Colon (tissue), 2 donors: ENCODE measurements at regions not wholly inside any gene's neighbourhood (a gene's known extent, or its start where the extent isn't known, plus 50 kb on each side); places are given as distances from the start of the nearest gene placed in this dataset.

Experiments used
- FAIRE-seq: peaks from 2 replicates; lab custom pipeline; 2012; peaks lifted over from hg19 to GRCh38; lab: Jason Lieb, UNC
- donor health status: control.
- donor health status: control.

DNA sequence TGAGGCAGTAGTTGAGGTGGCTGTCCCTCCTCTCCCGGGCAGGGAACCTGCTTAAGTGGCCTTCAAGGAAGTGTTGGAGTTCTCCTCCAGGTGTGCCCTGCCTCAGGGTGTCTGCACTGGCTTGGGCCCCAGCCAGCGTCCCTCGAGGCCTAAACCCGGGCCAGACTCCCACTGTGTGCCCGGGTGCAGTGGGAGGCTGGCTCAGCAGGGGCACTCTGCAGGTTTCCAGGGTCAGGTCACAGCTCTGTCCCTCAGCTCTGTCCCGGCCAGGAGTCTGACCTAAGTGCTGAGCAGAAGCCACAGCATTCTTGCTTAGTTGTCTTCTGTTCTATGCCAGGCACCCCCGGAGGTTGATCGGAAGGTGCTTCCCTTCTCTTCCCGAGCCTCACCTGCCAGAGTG is 69.0 kb upstream of the OTOS start:
- no peak for FAIRE-seq

DNA sequence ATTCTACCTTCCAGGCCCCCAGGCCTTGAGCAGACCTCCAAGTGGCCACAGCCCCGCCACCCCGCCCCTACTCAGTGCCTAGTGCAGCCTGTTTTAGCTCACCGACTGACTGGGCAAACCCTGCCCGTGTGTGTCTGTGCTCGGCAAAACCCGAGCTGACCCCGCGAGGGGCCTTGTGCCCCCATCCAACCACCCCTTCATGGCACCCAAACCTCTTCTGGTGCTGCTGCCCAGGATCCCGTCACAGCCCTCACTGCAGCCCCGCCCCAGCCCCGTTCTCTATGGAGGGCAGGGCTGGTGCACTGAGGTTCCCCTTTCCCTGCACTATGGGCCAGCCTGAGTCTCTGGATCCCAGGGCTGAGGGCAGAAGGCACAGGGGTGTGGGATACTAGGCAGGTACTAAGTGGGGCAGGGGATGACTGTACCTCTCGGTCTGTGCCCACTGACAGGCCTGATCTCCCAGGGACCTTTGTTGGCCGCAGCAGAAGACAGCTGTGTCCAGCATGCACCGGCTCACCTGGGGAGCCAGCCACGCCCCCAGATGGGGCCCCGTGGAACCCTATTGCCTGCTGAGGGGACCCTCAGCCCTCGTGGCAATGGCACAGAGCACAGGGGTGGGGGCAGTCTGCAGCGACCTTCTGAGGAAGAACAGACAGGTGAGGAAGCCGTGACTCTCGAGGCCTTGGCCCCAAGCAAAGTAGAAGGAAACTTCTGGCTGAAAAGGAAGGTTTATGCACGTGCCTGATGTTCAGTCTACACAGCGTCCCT is 69.9 kb upstream of the OTOS start:
- no peak for FAIRE-seq

DNA sequence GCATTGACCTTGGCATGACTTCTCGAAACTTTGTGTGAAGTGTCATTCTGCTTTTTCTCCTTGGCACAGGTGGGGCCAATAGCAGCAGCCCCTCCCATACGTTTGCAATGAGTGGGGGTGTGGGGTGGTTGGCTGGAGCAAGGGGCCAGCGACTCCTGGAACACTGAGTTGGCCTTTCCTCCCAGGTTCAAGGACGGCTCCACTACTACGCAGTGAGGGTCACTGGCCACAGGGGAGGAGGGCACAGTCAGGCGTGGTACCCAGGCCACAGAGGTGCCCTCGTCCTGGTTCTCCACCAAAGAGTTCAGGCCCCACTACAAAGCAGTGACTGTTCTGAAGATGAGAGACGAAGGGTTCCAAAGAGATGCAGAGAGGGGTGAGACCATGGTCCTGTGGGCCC is 70.6 kb upstream of the OTOS start:
- FAIRE-seq = no peak

DNA sequence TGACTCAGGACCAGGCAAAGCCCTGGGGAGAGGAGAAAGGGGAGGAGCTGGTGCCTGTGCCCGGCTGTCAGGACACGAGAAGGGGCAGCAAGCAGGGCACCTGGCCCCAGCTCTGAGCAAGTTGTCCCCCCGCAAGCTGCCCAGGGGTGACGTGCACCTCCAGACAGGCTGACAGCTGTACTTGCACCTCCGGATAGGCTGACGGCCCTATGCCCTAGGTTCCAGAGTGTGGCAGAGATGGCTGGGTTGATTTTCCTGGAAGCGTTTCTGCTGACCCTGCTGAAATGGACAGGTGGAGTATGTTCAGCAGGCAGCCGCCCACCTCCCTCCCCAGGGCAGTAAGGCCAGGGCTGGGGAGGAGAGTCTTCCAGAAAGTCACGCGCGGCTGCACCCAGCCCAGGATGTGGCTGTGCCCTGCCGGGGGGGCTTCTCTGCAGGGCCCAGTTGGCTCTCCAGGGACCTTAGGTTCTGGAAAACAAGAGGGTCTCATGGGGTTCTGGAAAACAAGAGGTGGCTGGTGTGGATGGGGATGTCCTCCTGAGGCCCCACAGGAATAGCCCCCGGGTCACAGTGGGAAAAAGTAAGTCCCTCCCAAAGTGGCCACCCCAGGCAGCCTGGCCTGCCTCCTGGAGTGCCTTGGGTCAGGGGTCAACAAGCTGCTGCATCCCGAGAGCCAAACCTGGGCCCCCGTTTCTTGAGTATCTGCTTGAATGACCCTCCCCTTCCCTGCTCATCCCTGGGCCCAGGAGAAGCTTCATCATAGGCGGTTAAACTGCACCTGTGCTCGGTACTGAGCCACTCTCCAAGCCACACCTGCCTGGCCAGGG is 71.4 kb upstream of the OTOS start:
- FAIRE-seq = no peak

DNA sequence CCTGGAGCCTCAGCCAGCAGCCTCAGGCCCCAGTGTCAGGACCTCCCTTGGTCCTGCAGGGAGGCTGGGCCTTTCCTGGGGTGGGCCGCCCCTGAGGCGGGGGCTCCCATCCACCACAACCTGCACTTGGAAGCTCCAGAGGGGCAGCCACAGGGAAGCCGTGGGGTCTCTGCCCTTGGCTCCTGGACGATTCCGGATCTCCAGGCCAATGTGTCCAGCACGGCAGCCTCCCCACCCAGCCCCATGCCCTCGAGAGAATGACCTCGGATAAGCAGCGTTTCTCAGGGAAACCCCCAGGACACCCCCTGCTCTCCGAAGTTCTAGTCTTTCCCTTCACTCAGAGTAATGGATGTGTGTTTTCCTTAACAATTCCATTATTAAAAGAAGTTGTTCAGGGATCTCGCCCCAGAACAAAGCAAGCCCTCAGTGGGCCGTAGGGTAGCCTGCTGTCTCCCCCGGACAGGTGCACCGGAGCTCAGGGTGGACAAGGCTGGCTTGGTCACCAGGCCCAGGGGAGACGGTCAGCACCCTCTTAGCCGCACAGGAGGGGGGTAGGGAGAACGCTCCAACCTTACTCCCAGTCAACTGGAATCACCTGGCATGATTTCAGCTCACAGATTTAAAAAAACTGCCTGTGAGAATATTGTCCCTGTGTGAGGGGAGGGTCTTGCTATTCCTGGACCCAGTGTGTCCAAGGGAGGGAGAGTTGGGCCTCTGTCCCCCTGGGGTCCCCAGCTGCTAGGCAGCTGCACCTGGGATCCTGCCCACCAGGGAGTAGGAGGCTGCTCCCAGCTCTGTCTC is 72.2 kb upstream of the OTOS start:
- FAIRE-seq = no peak

DNA sequence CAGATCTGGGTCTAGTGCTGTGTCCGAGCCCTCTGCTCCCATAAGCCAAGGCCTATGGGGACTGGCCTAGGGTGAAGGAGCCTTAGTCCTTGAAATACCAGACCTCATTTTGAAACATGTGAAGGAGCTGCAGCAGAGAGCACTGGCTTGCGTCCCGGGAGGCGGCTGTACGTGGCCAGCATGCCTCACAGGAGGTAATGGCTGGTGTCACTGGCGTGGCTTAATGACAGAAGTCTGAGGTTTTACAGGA is 72.7 kb upstream of the OTOS start:
- FAIRE-seq = no peak

DNA sequence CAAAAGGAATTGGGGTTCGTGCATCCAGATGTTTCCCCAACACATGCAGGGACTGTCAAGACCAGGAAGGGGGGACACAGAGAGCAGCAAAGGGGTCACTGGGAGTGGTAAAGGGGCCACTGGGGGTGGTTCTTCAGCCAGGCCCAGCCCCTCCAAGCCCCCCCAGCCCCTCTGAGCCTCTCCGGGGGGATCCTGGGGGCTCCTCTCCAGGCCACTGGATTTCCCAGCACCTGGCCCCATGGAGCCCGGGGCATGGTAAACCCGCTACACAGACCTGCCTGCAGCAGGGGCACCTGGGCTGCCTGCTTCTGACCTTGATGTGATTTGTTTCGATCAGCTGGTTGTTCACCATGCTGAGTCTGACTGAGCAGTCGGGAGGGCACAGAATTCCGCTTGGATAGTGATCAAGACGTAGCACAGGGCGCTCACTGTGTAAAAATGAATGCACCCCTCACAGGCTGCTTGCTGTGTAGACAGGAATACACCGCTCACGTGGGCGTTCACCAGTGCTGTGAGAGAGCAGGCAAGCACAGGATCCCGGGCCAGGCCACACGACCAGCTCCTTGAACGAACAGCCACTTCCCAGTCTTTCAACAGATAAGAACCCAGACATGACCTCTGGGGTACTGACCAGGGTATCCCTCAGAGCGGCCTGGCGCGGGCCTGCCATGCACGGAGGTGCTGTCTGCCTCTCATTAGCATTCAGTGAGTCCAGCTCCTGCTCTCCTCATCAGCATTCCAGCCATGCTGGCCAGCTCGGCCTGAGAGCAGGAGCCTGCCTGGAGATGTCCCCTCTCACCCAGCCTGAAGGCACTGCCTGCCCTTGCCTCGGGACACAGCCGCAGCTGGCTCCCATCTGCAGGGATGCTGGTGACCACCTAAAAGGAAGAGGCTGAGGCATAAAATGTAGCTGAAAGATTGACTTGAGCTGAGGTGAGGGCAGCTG is 73.3 kb upstream of the OTOS start:
- no peak for FAIRE-seq

DNA sequence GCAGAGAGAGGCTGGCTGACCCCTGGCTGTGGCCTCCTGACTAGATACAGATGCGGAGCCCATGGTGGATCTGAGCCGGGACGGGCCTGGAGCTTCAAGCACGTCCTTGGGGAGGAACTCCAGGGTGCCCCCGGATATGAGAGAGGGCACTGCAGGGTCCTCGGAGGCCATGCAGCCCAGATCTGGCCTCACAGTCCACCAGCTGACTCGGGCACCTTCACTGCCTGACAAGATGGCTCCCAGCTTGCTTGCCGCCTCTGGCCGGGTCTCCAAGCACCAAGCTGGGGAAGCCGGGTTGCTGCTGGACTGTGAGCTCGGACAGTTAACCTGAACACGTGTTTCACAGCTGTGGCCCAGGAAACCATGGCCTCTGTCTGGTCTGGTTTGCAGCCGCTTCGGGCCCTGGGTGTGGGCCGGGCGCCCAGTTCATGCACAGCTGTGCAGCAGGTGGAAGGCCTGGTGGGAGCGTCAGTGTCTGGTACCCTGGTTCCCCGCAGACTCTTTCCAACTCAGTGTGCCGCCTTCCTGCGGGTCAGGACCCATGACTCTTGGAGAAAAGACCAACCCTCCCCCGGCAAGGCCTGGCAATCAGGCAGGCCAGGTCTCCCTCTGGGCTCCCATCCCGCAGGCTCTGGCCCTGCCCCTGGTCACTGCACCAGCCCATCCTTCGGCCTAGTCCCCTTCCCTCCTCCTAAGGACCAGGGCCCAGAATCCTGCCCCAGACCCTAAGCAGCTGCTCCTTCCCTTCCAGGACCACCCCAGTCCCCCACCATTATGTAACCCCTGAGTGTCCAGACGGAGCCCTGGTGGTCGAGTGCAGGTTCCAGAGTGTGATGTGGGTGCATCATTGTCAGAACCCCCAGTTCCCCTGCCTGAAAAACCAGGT is 74.6 kb upstream of the OTOS start:
- FAIRE-seq = no peak

DNA sequence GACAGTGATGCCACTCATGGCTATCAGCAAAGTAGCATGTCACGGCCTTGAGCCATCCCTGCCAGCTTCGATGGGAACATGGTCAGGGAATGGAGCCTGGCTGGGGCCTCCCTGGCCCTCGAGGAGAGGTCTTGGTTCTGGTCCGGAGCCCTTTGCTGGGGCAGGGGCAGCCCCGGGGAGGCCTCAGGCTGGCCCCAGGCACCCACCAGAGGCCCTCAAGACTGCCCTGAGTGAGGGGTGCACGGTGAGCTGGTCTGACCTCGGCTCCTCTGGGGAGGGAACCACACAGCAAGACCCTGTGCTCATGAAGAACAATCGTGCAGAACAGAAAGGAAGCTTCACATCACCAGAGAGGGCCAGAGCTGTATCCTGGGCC is 75.2 kb upstream of the OTOS start:
- FAIRE-seq = no peak

DNA sequence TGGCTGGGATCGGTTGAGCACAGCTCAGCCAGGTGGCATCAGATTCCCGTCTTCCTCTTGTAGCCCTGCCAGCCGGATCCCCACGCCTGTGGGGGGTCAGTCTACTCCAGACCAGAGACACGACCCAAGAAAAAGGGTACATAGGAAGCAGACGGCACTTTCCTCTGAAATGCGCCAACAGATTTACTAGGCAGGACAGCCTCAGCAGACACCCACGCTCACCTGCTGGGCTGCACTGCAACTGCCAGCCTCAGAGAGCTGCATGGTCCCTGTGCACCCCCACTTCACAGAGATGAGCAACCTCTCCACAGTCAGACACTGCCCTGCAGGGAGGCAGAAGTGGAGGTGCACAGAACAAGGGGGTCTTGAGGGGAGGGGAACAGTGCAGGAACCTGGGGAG is 75.7 kb upstream of the OTOS start:
- no peak for FAIRE-seq

DNA sequence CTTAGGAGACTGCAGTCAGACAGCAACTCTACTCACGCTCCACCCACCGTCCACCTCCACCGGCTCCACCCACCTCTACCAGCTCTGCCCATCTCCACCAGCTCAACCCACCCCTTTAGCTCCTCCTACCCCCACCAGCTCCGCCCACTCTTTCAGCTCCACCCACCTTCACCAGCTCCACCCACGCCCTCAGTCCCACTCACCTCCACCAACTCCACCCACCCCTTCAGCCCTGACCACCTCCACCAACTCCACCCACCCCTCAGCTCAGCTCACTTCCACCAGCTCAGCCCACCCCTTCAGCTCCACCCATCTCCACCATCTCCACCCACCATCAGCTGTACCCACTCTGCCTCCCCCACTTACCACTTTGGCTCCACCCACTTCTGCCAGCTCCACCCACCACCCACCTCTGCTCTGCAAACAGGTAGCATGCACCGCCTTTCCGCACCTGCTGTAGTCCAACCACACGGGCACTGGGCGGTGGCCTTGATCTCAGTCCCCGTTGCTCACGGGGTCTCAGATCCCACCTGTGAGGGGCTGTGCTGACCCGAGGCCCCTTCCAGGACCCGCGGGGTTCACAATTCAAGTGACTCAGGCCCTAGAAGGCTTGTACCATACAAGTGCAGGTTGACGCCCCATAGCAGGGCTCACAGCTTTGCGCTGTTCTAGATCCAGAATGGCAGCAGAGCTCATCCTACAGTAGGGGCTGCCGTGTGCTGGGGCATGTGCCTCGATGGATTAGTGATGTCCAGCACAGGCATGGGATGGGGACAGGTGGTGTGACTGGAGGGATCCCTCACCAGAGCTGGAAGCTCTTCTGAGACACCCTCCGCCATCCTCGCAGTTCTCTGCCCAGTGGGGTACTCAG is 77.2 kb upstream of the OTOS start:
- FAIRE-seq = no peak

DNA sequence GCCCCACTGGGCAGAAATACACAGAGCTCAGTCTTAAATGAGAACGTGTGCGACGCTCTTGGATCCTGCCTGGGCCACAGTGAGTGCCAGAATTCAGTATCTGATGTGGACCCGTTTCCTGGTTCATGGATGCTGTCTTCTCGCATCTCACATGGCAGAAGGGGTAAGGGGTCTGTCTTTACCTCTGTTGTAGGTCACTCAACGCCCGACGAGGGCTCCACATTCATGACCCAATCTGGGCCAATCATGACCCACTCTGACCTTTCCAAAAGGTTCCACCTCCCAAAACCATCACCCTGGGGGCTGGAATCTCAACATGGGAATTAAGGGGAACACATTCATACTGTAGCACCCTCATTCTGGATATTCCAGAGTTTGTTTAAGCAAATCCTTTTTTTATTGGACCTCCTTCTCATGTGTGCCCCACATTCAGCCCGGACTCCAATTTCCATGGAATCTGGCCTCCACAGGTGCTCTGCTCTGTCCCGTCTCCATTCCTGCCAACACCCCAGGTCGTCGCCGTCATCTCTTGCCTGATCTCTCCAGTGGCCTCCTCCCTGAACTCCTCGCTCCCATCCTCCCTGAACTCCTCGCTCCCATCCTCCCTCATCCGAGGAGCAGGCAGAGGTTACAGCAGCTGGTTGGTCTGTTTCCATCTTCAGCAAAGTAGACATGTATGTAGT is 78.9 kb upstream of the OTOS start:
- FAIRE-seq = no peak

DNA sequence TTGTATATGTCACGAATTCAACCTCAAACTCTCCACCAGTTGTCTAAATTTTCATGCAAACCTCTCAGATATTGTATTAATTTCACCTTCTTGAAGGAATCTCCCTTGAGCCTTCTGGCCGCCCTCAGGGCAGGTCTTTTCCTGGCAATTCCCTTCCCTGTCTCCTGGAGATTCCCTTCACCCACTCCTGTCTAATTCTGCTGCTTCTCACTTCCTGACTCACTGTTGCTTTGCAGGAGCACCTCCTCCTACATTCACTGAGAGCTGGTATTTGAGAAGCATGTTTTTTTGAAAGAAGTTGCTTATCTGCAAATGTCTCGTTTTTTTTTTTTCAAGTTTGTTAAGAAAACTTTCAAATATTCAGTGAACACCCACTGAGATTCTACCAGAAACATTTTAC is 79.9 kb upstream of the OTOS start:
- no peak for FAIRE-seq

DNA sequence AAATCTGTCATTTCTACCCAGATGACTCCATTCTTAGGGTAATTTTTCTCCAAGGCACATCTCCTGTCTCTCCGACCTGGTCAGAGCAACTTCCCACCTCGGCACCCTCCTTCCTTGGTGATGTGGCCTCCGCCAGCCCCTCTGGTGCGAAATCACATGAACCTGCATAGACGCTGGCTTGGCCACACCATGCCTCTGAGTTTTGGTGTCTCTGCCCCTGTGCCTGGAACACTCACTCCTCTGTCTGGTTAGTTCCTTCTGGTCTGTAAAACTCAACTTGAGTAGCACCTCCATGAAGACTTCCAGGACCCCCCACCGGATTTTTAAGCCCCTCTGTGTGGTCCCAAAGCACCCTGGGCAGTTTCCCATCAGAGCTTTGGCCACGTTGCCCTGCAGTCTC is 83.2 kb upstream of the OTOS start:
- FAIRE-seq = no peak

DNA sequence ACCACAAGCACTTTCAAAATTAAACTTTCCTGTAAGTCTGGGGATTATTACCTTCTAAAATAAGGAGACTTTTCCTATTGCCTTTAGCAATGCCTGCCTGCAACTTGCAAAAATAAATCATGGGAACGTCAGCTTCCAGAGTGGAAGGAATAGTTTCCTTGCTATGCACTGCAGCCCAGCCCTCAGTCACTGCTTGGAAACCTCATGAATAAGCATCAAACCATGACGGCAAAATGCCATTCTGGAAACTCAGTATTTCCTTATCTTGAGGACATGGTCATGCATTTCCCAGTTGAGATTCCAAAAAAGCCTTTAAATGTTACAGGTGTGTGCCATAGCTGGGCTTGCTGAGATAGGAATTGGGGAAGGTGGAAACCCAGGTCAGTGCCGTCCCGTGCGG is 84.2 kb upstream of the OTOS start:
- no peak for FAIRE-seq

DNA sequence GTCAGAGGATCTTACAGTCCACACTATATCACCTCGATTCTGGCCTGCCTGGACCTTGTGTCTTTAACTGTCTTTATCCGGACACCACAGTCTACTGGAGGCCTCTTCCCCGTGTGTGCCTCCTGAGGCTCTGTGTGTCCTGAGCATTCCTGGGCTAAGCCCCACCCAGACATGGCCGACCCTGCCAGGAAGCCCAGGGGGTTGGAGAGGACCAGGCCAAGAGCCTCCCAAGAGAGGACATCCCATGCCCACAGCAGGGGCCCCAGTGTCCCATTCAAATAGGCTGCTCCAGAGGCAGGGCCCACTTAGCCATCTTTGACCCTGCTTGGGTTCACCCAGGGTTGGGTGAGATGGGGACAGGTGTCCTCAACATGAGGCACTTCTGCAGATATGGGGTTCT is 84.7 kb upstream of the OTOS start:
- no peak for FAIRE-seq

DNA sequence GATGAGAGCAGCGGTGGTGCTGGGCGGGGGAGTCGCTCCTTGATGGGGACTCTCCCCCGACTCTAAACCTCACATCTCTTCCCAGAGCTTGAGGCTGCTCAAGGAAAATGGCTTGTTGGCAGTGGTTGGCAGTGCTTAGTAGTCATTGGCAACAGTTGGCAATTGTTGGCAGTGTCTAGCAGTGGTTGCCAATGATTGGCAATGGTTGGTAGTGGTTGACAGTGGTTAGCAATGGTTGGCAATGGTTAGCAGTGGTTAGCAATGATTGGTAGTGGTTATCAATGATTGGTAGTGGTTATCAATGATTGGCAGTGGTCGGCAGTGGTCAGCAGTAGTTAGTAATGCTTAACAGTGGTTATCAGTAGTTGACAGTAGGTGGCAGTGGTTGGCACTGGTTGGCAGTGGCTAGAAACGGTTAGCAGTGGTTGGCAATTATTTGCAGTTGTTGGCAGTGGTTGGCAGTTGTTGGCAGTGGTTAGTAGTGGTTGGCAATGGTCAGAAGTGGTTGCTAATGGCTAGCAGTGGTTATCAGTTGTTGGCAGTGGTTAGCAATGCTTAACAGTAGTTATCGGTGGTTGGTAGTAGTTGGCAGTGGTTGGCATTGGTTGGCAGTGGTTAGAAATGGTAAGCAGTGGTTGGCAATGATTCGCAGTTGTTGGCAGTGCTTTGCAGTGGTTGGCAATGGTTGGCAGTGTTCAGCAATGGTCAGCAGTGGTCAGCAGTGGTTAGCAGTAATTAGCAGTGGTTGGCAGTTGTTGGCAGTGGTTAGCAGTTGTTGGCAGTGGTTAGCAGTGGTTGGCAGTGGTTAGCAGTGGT is 85.4 kb upstream of the OTOS start:
- FAIRE-seq = no peak

DNA sequence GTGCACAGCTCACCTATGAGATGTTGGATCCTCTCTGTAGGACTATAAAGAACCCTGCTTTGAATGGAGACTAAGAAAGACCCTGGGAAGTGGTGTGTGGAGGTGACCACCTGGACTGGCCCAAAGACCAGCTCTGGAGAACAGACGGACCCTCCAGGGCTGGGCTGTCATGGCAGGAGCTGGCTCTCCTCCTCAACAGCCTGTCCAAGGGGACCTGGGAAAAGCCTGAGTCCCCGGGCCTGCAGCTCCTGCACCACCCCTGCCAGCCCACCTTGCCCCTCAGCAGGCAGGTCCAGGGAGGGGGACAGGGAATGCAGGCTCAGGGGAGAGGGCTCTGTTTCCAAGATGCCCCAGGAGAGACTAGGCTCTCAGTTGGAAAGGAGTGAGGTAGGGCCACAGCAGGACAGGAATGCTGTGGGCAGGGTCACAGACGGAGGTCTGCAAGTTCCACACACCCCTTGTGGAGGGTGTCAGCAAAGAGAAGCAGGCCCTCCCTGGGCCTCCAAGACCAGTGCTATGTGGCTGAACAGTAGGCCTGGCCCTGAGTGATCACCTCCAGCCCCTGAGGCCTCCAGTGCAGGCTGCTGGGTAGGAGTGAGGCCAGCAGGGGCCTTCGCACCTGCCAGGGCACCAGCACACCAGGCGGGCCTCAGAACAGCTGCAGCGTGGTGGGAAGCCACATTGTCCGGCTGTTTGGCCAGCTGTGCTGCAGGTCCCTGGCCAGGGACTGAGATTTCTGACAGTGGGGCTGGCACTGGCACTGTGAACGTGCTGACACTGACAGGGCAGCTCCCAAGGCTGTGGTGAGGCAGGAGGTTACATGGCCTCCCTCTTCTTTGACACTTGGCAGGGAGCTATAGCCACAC is 86.4 kb upstream of the OTOS start:
- no peak for FAIRE-seq
